Bronchial epithelial cell (primary cell): ENCODE measurements at regions not wholly inside any gene's neighbourhood (a gene's known extent, or its start where the extent isn't known, plus 50 kb on each side); places are given as distances from the start of the nearest gene placed in this dataset.

Experiments
- DNase-seq: peaks from one replicate; pipeline ENCODE4 v3.0.0-alpha.2; 2010; ENCODE audit warnings: low read depth
- FAIRE-seq: peaks from 2 replicates; lab custom pipeline; 2011; peaks lifted over from hg19 to GRCh38; lab: Jason Lieb, UNC
- H3K27me3 ChIP-seq: 2 replicates; pipeline ENCODE4 v1.5.1; 2011; ENCODE audit warnings: low read length; ENCODE audit not compliant: control insufficient read depth, insufficient read depth
- H3K36me3 ChIP-seq: 2 replicates; pipeline ENCODE4 v1.5.1; 2011; ENCODE audit warnings: low read length; ENCODE audit not compliant: control insufficient read depth, insufficient read depth
- H3K4me3 ChIP-seq: 2 replicates; pipeline ENCODE4 v1.5.1; 2011; ENCODE audit warnings: mild to moderate bottlenecking, low read depth, low read length, control low read depth
- TF ChIP-seq, protein P1 (sequence below): IDR thresholded peaks from 2 replicates; pipeline ENCODE4 v1.5.1; 2011; ENCODE audit warnings: mild to moderate bottlenecking, moderate library complexity, low read length, control low read depth, inconsistent platforms; ENCODE audit not compliant: insufficient read depth, severe bottlenecking

GRCh38 chr7:153088601-153089000 lies 329.0 kb downstream of the ACTR3B start:
- H3K4me3 ChIP-seq = no peak overlapping the region
- FAIRE-seq (no peak), DNase-seq (no peak)
- TF ChIP-seq, protein P1, sequence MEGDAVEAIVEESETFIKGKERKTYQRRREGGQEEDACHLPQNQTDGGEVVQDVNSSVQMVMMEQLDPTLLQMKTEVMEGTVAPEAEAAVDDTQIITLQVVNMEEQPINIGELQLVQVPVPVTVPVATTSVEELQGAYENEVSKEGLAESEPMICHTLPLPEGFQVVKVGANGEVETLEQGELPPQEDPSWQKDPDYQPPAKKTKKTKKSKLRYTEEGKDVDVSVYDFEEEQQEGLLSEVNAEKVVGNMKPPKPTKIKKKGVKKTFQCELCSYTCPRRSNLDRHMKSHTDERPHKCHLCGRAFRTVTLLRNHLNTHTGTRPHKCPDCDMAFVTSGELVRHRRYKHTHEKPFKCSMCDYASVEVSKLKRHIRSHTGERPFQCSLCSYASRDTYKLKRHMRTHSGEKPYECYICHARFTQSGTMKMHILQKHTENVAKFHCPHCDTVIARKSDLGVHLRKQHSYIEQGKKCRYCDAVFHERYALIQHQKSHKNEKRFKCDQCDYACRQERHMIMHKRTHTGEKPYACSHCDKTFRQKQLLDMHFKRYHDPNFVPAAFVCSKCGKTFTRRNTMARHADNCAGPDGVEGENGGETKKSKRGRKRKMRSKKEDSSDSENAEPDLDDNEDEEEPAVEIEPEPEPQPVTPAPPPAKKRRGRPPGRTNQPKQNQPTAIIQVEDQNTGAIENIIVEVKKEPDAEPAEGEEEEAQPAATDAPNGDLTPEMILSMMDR = no peak
- H3K27me3 ChIP-seq = no peaks in the 10 kb centered on the region
- no peaks in the 10 kb centered on the region for H3K36me3 ChIP-seq

GRCh38 chr7:153090209-153090608 lies 330.7 kb downstream of the ACTR3B start:
- no peak overlapping the region for H3K4me3 ChIP-seq
- no peaks in the 10 kb centered on the region for H3K36me3 ChIP-seq
- TF ChIP-seq, protein P1 = no peak
- no peak for FAIRE-seq
- H3K27me3 ChIP-seq = no peaks in the 10 kb centered on the region
- no peak for DNase-seq

- Histone ChIP-seq H3K27me3 (no peaks in the 10 kb centered on the region), H3K36me3 (no peaks in the 10 kb centered on the region), H3K4me3 (no peak overlapping the region)
- DNase-seq (no peak), FAIRE-seq (no peak)
- TF ChIP-seq, protein P1 = no peak
These were observed 331.2 kb downstream of the ACTR3B start for GRCh38 chr7:153090764-153091163.

- DNase-seq = no peak
- H3K4me3 ChIP-seq = no peak overlapping the region
- FAIRE-seq = no peak
- TF ChIP-seq, protein P1 = no peak
- no peaks in the 10 kb centered on the region for H3K27me3 ChIP-seq
- H3K36me3 ChIP-seq = no peaks in the 10 kb centered on the region
These were observed 331.9 kb downstream of the ACTR3B start for GRCh38 chr7:153091477-153091876.

GRCh38 chr7:153097511-153098201 lies 338.1 kb downstream of the ACTR3B start:
- TF ChIP-seq, protein P1 = no peak
- Histone ChIP-seq H3K4me3 (no peak overlapping the region), H3K27me3 (no peaks in the 10 kb centered on the region), H3K36me3 (no peaks in the 10 kb centered on the region)
- peak; percentile 22 for DNase-seq
- FAIRE-seq = no peak

DNA sequence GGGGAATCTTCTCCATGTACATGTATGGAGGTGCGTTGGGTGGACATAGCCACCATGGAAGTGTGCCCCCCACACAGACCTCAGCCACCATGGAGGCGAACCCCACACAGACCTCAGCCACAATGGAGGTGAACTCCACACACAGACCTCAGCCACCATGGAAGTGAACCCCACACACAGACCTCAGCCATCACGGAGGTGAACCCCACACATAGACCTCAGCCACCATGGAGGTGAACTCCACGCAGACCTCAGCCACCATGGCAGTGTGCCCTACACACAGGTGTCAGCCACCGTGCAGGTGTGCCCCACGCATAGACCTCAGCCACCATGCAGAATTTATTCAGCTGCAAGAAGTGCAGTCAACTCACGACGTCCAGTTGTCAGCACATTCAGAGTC lies 339.7 kb downstream of the ACTR3B start:
- FAIRE-seq (peak; percentile 77), DNase-seq (no peak)
- no peaks in the 10 kb centered on the region for H3K36me3 ChIP-seq
- no peaks in the 10 kb centered on the region for H3K27me3 ChIP-seq
- TF ChIP-seq, protein P1 = no peak
- no peak overlapping the region for H3K4me3 ChIP-seq
